ENCODE measurements at regions not wholly inside any gene's neighbourhood (a gene's known extent, or its start where the extent isn't known, plus 50 kb on each side); places are given as distances from the start of the nearest gene placed in this dataset.

GRCh38 chr2:220948579-220948978, 623.5 kb downstream of the EPHA4 start:
- no peaks in the 10 kb centered on the region for H3K27me3 ChIP-seq (ENCODE audit: control insufficient read depth, low read length)
- H3F3A ChIP-seq (ENCODE audit: control insufficient read depth, insufficient read depth): no peaks in the 10 kb centered on the region
- H3K36me3 ChIP-seq (ENCODE audit: control insufficient read depth, low read length): no peaks in the 10 kb centered on the region
- no peaks in the 10 kb centered on the region for H3K4me1 ChIP-seq (ENCODE audit: control insufficient read depth, low read length)
- no peaks in the 10 kb centered on the region for H4K20me1 ChIP-seq (ENCODE audit: control insufficient read depth, insufficient read depth, low read depth, low read length)
- TF ChIP-seq CTCF (IDR thresholded peaks at IDR 0.05; ENCODE audit: low read depth, low read length, poor library complexity, severe bottlenecking) (no peak), EZH2phosphoT487 (IDR thresholded peaks at IDR 0.05; ENCODE audit: borderline replicate concordance, low read length) (no peak)
- no peak overlapping the region for H3K4me3 ChIP-seq (ENCODE audit: low read length)
- no peaks in the 10 kb centered on the region for H3K9me2 ChIP-seq (replicated peaks; ENCODE audit: control insufficient read depth, low read length)
- no peaks in the 10 kb centered on the region for H3K9me3 ChIP-seq (ENCODE audit: control insufficient read depth, insufficient read depth, low read length)
- H3K79me2 ChIP-seq (ENCODE audit: control insufficient read depth, low read length): no peaks in the 10 kb centered on the region
- H3K4me2 ChIP-seq (ENCODE audit: low read length): no peak overlapping the region
- H3K27ac ChIP-seq (ENCODE audit: low read depth, low read length): no peak overlapping the region

- Histone ChIP-seq H3K9me2 (replicated peaks; ENCODE audit: control insufficient read depth, low read length) (no peaks in the 10 kb centered on the region), H3K9me3 (ENCODE audit: control insufficient read depth, insufficient read depth, low read length) (no peaks in the 10 kb centered on the region), H4K20me1 (ENCODE audit: control insufficient read depth, insufficient read depth, low read depth, low read length) (no peaks in the 10 kb centered on the region), H3K79me2 (ENCODE audit: control insufficient read depth, low read length) (no peaks in the 10 kb centered on the region), H3K27me3 (ENCODE audit: control insufficient read depth, low read length) (no peaks in the 10 kb centered on the region), H3K27ac (ENCODE audit: low read depth, low read length) (no peak overlapping the region), H3F3A (ENCODE audit: control insufficient read depth, insufficient read depth) (no peaks in the 10 kb centered on the region), H3K4me3 (ENCODE audit: low read length) (no peak overlapping the region), H3K36me3 (ENCODE audit: control insufficient read depth, low read length) (no peaks in the 10 kb centered on the region), H3K4me2 (ENCODE audit: low read length) (no peak overlapping the region), H3K4me1 (ENCODE audit: control insufficient read depth, low read length) (no peaks in the 10 kb centered on the region)
- TF ChIP-seq EZH2phosphoT487 (IDR thresholded peaks at IDR 0.05; ENCODE audit: borderline replicate concordance, low read length): no peak
- no peak for TF ChIP-seq CTCF (IDR thresholded peaks at IDR 0.05; ENCODE audit: low read depth, low read length, poor library complexity, severe bottlenecking)
Observed at GRCh38 chr2:220949466-220949865, 622.6 kb downstream of the EPHA4 start.

GRCh38 chr2:220955776-220956175, 616.3 kb downstream of the EPHA4 start:
- Histone ChIP-seq H4K20me1 (ENCODE audit: control insufficient read depth, insufficient read depth, low read depth, low read length) (no peaks in the 10 kb centered on the region), H3F3A (ENCODE audit: control insufficient read depth, insufficient read depth) (no peaks in the 10 kb centered on the region), H3K27me3 (ENCODE audit: control insufficient read depth, low read length) (no peaks in the 10 kb centered on the region), H3K4me1 (ENCODE audit: control insufficient read depth, low read length) (no peaks in the 10 kb centered on the region), H3K79me2 (ENCODE audit: control insufficient read depth, low read length) (no peaks in the 10 kb centered on the region), H3K27ac (ENCODE audit: low read depth, low read length) (no peak overlapping the region), H3K4me2 (ENCODE audit: low read length) (no peak overlapping the region), H3K4me3 (ENCODE audit: low read length) (no peak overlapping the region), H3K36me3 (ENCODE audit: control insufficient read depth, low read length) (no peaks in the 10 kb centered on the region), H3K9me2 (replicated peaks; ENCODE audit: control insufficient read depth, low read length) (no peaks in the 10 kb centered on the region), H3K9me3 (ENCODE audit: control insufficient read depth, insufficient read depth, low read length) (no peaks in the 10 kb centered on the region)
- no peak for TF ChIP-seq CTCF (IDR thresholded peaks at IDR 0.05; ENCODE audit: low read depth, low read length, poor library complexity, severe bottlenecking)
- TF ChIP-seq EZH2phosphoT487 (IDR thresholded peaks at IDR 0.05; ENCODE audit: borderline replicate concordance, low read length): no peak

DNA sequence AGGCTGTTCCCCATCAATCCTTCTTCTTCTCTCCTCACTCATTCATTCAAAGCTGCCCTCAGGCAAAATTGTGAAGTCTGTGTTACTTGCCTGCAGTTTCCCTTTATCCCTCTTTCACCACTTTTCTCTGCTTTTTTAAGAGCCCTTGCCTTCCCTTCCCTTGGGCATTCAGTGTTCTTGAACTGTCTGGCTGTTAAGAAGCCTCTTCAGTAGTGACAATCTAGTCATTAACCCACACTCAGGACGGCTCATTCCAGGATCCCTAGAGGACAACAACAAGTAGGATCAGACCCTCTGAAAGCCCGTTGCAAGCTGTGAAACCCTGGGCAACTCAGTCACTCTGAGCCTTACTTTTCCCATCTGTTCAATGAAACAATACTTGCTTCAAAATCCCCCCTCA, 615.7 kb downstream of the EPHA4 start:
- no peak overlapping the region for H3K4me3 ChIP-seq (ENCODE audit: low read length)
- no peaks in the 10 kb centered on the region for H3F3A ChIP-seq (ENCODE audit: control insufficient read depth, insufficient read depth)
- H3K4me1 ChIP-seq (ENCODE audit: control insufficient read depth, low read length): no peaks in the 10 kb centered on the region
- no peaks in the 10 kb centered on the region for H3K9me3 ChIP-seq (ENCODE audit: control insufficient read depth, insufficient read depth, low read length)
- H3K79me2 ChIP-seq (ENCODE audit: control insufficient read depth, low read length): no peaks in the 10 kb centered on the region
- TF ChIP-seq CTCF (IDR thresholded peaks at IDR 0.05; ENCODE audit: low read depth, low read length, poor library complexity, severe bottlenecking): no peak
- TF ChIP-seq EZH2phosphoT487 (IDR thresholded peaks at IDR 0.05; ENCODE audit: borderline replicate concordance, low read length): no peak
- H3K27me3 ChIP-seq (ENCODE audit: control insufficient read depth, low read length): no peaks in the 10 kb centered on the region
- no peaks in the 10 kb centered on the region for H4K20me1 ChIP-seq (ENCODE audit: control insufficient read depth, insufficient read depth, low read depth, low read length)
- H3K36me3 ChIP-seq (ENCODE audit: control insufficient read depth, low read length): no peaks in the 10 kb centered on the region
- no peak overlapping the region for H3K4me2 ChIP-seq (ENCODE audit: low read length)
- no peaks in the 10 kb centered on the region for H3K9me2 ChIP-seq (replicated peaks; ENCODE audit: control insufficient read depth, low read length)
- H3K27ac ChIP-seq (ENCODE audit: low read depth, low read length): no peak overlapping the region
